ENCODE measurements at regions not wholly inside any gene's neighbourhood (a gene's known extent, or its start where the extent isn't known, plus 50 kb on each side); places are given as distances from the start of the nearest gene placed in this dataset.

GRCh38 chr3:178155521-178155920, 380.7 kb upstream of the KCNMB2 start:
- no peak overlapping the region for H3K4me3 ChIP-seq (ENCODE audit: low read depth, low read length)
- no peak for DNase-seq (ENCODE audit: low read depth)
- TF ChIP-seq, protein P1, sequence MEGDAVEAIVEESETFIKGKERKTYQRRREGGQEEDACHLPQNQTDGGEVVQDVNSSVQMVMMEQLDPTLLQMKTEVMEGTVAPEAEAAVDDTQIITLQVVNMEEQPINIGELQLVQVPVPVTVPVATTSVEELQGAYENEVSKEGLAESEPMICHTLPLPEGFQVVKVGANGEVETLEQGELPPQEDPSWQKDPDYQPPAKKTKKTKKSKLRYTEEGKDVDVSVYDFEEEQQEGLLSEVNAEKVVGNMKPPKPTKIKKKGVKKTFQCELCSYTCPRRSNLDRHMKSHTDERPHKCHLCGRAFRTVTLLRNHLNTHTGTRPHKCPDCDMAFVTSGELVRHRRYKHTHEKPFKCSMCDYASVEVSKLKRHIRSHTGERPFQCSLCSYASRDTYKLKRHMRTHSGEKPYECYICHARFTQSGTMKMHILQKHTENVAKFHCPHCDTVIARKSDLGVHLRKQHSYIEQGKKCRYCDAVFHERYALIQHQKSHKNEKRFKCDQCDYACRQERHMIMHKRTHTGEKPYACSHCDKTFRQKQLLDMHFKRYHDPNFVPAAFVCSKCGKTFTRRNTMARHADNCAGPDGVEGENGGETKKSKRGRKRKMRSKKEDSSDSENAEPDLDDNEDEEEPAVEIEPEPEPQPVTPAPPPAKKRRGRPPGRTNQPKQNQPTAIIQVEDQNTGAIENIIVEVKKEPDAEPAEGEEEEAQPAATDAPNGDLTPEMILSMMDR (conservative IDR thresholded peaks at IDR 0.05; ENCODE audit: low read depth, low read length): peak; percentile 3

GRCh38 chr3:178156301-178156700, 379.9 kb upstream of the KCNMB2 start:
- TF ChIP-seq, protein P1 (conservative IDR thresholded peaks at IDR 0.05; ENCODE audit: low read depth, low read length): no peak
- no peak for DNase-seq (ENCODE audit: low read depth)

DNA sequence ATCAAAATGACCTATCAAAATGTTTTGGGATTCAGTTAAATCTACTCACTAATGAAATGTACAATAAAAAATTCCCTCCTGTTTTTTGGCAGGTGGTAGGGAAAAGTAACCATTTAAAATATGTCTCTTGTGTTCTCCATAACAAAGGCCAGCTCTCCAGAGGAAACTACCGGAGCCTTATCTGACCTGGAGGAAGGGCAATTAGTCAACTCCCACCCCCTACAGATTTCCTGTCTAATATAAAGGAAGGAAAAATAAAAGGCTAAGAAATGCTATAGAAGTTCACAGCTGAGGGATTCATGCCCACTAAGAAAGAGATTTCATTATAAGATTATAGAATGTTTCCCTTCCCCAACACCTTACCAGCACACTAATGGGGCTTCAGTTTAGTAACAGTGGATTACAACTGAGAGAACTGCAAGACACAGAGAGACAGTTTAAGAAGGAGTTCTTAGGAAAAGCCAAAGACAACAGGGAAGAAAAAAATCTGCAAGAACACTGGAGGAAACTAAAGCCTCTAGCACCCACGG, 376.5 kb upstream of the KCNMB2 start:
- TF ChIP-seq, protein P1 (conservative IDR thresholded peaks at IDR 0.05; ENCODE audit: low read depth, low read length): no peak
- H3K4me3 ChIP-seq (ENCODE audit: low read depth, low read length): no peak overlapping the region
- DNase-seq (ENCODE audit: low read depth): no peak

More at GRCh38 chr3:178156301-178156700, 379.9 kb upstream of the KCNMB2 start:
- H3K4me3 ChIP-seq (ENCODE audit: low read depth, low read length): no peak overlapping the region

GRCh38 chr3:178169421-178169820, 366.8 kb upstream of the KCNMB2 start:
- TF ChIP-seq, protein P1 (conservative IDR thresholded peaks at IDR 0.05; ENCODE audit: low read depth, low read length): no peak
- DNase-seq (ENCODE audit: low read depth): no peak
- H3K4me3 ChIP-seq (ENCODE audit: low read depth, low read length): no peak overlapping the region

- peak; percentile 98 for DNase-seq (ENCODE audit: low read depth)
- H3K4me3 ChIP-seq (ENCODE audit: low read depth, low read length): no peak overlapping the region
- TF ChIP-seq, protein P1 (conservative IDR thresholded peaks at IDR 0.05; ENCODE audit: low read depth, low read length): no peak
Measured at GRCh38 chr3:178170698-178171535, 365.3 kb upstream of the KCNMB2 start.

DNA sequence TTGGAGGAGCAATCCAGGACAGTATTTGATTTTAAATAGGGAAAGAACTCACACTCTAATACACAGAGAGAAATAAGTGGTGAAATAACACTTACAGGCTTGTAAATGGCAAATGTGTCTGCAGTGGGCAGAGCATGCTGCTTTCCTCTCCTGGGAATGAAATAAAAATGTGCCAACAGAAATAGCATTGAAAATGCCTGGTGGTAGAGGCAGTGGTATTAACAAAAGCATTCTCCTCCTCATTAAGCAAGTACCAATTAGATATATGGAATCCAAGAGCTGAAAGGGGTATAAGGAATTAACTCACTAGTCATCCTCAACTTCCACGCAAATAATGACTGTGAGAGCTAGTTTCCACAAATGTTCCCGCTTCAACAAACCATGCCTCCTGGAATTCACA, 364.1 kb upstream of the KCNMB2 start:
- TF ChIP-seq, protein P1 (conservative IDR thresholded peaks at IDR 0.05; ENCODE audit: low read depth, low read length): no peak
- no peak overlapping the region for H3K4me3 ChIP-seq (ENCODE audit: low read depth, low read length)
- no peak for DNase-seq (ENCODE audit: low read depth)

Data from choroid plexus epithelial cell (primary cell).